AG09309 (cell line): ENCODE measurements at regions not wholly inside any gene's neighbourhood (a gene's known extent, or its start where the extent isn't known, plus 50 kb on each side); places are given as distances from the start of the nearest gene placed in this dataset.

ENCODE experiments used
- DNase-seq: peaks from one replicate; pipeline ENCODE4 v3.0.0-alpha.2; 2010; ENCODE audit warnings: low read depth
- H3K4me3 ChIP-seq: 2 replicates; pipeline ENCODE4 v1.5.1; 2011; ENCODE audit warnings: mild to moderate bottlenecking, low read depth, low read length, moderate library complexity; ENCODE audit not compliant: control insufficient read depth
- TF ChIP-seq, protein P1 (sequence below): IDR thresholded peaks from 2 replicates; pipeline ENCODE4 v1.5.1; 2011; ENCODE audit warnings: mild to moderate bottlenecking, low read depth, low read length, inconsistent platforms; ENCODE audit not compliant: insufficient read depth, control insufficient read depth; ENCODE audit errors: missing control alignments

DNA sequence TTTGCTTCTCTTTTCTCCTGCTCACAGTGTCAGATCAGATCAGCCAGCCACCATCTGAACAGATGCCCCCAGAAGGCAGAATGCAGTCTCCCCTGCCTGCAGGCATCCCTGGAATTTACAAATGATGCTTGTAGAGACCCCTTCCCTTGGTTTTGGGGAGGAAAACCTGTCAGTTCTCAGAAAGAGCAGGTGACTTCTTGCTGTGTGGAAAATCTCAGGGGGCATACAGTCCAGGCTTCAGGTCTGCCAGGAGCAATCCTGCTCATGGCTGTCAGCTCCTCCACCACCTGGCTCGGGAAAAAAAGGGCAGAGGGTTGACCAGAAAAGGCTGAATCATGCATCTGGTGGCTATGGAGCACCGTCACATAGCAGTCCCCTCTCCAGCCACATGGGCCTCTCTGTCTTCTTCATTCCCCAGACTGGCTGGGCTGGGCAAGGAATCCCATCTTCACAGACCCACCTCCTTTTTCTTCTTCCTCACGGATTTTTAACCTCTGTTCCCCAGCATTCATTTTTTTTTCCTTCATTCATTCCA lies 107.0 kb downstream of the KCNF1 start:
- DNase-seq, result no peak
- H3K4me3 ChIP-seq, result no peak overlapping the region
- TF ChIP-seq, protein P1, sequence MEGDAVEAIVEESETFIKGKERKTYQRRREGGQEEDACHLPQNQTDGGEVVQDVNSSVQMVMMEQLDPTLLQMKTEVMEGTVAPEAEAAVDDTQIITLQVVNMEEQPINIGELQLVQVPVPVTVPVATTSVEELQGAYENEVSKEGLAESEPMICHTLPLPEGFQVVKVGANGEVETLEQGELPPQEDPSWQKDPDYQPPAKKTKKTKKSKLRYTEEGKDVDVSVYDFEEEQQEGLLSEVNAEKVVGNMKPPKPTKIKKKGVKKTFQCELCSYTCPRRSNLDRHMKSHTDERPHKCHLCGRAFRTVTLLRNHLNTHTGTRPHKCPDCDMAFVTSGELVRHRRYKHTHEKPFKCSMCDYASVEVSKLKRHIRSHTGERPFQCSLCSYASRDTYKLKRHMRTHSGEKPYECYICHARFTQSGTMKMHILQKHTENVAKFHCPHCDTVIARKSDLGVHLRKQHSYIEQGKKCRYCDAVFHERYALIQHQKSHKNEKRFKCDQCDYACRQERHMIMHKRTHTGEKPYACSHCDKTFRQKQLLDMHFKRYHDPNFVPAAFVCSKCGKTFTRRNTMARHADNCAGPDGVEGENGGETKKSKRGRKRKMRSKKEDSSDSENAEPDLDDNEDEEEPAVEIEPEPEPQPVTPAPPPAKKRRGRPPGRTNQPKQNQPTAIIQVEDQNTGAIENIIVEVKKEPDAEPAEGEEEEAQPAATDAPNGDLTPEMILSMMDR, result no peak

DNA sequence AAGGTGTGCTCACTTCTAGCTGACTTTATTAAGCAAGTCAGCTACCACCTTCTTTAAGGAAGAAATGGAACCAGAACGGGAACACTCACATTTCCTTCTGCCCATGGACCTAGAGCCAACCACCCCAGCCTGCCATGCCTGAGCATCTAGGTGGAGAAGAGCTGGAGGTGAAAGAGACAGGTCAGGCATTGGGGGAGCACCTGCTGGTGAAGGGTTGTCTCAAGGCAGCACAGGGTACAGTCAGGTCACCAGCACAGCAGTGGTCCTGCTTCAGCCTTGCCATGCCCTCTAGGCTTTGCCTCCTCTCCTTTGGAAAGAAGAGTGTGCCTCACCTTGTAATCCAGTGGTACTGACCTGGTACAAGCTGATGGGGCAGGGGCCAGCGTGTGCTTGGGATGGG lies 107.9 kb downstream of the KCNF1 start:
- H3K4me3 ChIP-seq, result no peak overlapping the region
- no peak for DNase-seq
- TF ChIP-seq, protein P1, result no peak

DNA sequence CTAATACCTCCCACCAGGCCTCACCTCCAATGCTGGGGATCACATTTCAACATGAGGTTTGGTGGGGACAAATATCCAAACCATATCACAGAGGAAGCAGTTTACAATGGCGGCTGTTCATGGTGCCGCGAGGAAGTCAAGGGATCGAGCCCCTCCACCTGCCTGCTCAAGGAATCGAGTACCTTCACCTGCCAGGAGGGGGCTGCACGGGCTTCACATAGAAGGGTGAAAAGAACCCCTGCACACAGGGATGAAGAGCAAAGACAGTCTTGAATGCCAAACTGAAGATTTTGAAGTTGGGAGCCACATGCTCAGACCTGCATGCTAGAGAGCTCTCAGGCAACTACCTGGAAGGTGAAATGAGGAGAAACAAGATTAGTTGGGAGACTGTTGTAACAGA lies 110.3 kb downstream of the KCNF1 start:
- DNase-seq, result no peak
- no peak overlapping the region for H3K4me3 ChIP-seq
- TF ChIP-seq, protein P1, result no peak

DNA sequence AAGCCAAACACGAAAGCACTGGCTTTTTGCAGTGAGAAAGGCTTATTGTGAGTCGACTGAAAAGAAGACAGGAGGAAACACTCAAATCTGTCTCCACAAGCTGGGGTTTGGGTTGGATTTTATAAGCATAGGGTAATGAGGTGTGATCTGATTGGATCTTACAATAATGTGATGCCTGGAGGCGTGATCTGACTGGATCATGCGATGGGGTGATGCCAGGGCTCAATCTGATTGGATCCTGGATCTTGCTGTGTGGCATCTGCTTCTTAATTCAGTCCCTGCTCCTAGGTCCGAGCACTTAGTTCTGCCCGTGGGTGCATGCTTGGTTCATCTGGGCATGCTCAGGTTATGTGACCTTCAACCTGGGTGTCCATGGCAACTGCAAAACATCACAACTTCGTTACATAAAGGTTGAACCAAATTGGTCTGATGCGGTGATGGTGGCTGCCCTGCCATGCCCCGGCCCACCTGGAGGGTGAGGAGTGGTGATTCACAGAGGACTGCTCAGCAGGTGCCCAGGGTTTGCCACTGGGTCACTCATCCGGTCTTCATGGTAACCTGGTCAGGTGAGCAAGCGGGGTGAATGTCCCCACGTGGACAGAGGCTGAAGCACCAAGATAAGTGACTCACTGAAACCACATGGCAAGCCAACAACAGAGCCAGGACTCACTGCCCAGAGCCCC lies 111.0 kb downstream of the KCNF1 start:
- H3K4me3 ChIP-seq, result no peak overlapping the region
- TF ChIP-seq, protein P1, result no peak
- no peak for DNase-seq

DNA sequence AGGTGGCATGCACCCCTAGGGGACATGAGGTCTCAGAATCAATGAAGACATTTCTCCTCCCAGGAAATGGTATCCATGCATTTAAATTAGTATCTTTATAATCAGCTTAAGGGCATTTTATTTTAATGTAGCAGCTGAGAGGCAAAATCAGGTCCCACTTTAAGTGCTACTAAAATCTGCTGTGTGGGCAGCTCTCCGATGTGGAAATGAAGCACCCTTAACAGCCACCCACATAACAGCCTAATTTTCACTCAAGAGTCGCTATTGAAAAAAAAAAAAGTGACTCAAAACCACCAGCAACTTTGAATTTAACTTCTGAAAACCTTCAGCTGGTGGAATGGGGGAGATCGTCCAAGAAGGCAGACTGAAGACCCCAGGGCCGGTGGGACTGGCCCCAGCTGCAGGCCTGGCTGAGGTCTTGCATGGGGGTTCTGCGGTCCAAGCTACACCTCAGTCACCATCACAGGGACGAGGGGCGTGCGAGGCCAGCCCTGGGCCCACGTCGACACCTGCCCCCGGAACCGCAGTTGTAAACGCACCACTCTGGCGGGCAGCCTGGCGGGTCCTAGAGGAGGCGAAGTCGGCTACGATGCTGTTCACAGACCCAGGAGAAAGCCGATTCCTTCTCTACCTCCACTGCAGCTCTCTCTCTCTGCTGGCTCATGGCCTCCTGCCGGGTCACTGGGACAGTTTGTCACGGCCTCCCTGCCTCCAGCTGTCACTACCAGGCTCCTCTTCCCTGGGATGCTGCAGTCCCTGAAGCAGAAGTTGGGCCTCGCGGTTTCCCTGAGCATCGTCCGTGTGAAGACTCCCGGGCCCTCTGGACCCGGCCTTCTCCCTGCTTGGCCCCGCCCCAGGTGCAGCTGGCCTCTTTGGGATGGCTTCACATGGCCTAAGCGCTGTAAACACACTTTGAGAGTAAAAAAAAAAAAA lies 111.9 kb downstream of the KCNF1 start:
- no peak for DNase-seq
- TF ChIP-seq, protein P1, result no peak
- no peak overlapping the region for H3K4me3 ChIP-seq

DNA sequence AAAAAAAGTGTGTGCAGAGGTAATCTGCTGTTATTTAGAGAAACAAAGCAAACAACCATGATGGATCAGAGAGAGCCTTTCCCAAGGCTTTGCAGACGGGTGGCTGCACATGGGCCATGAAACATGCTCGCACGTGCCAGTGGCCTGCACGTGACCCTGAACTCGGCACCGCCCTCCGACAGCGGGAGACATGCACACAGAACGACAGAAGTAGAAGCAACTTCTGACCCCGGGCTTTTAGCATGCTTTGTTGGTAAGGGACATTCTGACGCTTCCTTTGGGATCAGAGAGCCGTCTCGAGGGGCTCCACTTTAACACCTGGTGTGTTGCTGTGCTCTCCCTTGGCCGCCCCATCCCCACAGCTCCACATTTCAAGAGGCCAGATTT lies 112.5 kb downstream of the KCNF1 start:
- DNase-seq, result no peak
- H3K4me3 ChIP-seq, result no peak overlapping the region
- TF ChIP-seq, protein P1, result no peak
